ENCODE measurements at regions not wholly inside any gene's neighbourhood (a gene's known extent, or its start where the extent isn't known, plus 50 kb on each side); places are given as distances from the start of the nearest gene placed in this dataset.
"Not testable (repeated sequence)": the region's sequence is repeated elsewhere in the genome, so short reads cannot be mapped to it uniquely, and the experiment has no call there.

DNA sequence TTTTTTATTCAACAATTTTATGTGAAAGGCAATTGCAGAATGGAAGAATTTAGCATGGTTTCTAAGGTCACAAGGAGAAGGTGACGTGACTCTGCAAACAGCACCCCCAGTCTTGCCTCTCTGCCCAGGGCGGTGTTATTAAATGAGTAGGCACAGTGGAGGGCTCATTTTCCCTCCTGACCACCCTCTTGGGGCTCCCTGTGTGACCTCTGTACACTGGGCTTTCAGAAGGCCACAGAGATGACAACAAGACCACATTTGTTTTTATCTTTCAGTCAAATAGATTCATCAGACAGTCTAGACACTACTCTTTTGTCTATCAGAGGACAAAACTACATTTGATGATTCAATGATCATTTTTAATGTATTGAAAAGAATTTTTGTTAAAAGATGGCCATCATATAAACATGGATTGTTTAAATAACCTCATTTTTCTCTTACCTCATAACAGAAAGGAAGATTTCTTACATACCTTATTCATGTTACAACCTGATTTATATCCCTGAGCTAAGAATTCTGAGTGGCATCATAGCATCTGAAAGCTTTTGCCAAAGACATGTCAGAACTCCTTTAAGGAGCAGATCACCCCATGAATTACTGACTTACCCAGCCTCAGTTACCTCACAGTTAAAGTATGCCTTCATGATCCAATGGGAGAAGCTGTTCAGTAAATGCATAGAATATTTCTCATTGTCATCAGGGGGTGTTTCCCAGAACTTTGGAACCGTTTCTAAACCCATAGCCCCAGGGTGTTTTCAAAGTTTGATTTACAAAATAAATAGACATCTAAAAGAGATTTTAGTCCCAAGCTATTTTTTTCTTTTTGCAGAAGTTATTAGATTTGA lies 184.0 kb upstream of the RFC3 start:
- no peak for DNase-seq

DNA sequence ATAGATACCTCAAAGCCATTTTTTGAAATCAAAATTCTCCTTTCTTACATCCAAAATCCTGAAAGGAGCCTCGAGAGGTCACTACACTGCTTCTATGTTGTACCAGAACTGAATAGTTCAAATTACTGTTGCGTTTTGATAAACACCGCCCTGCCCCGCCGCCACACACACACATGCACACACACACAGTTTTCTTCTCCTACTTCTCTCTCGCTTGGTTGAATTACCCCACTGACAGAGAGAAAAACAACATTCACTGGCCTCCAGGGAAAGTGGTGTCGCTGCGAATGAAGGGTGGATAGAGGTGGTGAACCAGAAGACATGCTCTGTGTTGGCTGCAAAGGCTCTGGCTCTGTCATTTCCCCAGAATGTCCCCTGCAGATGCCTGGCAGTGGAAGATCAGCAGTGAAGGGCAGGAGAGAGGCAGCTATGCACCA lies 183.4 kb upstream of the RFC3 start:
- DNase-seq = no peak

DNA sequence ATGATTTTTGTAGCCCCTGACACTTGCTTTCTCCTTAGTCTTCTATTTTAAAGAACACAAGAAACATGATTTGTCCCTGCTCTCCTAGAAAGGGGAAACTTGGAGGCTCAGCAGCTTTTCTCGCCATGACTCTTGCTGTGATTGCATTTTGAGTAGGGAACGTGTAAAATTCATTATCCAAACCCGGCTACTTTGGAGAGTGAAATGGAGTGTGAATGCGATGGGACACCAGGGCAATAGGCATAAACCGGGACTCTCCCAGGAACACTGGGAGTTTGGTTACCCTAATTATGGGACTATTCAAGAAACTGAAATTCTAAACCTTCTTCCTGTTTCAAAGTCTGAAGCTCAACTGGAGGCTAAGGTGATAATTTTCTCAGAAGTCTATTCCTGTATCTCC lies 181.7 kb upstream of the RFC3 start:
- no peak for DNase-seq

DNA sequence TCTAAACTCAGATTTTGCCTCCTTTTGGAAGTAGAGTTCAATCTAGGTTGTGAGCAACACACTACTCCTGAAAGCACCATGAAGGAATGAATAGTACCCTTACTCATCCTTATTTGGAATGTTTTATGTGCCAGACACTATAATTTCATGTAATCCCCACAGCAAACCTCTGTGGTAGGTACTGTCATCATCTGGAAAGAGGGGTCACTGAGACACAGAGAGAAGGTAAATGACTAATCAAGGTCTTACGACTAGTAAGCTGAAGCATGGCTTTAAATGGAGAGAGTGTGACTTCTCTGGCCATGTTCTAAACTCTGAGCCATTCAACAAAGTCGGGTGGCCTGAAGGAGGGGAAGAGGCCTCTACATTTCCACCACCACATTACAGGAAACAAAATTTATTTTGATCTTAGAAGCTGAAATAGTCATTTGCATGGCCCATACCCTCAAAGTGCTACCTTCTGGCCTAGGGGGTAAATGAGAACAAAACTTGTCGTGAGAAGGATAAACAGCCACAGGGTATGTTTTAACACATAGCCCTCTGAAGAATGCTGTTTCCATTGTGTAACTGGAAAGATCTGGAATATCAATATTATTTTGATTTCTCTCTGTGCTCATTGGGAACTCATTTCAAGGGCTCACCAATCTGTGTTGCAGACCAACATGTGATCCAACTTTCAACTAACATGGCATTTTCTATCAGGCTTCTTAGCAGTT lies 180.8 kb upstream of the RFC3 start:
- DNase-seq = no peak

DNA sequence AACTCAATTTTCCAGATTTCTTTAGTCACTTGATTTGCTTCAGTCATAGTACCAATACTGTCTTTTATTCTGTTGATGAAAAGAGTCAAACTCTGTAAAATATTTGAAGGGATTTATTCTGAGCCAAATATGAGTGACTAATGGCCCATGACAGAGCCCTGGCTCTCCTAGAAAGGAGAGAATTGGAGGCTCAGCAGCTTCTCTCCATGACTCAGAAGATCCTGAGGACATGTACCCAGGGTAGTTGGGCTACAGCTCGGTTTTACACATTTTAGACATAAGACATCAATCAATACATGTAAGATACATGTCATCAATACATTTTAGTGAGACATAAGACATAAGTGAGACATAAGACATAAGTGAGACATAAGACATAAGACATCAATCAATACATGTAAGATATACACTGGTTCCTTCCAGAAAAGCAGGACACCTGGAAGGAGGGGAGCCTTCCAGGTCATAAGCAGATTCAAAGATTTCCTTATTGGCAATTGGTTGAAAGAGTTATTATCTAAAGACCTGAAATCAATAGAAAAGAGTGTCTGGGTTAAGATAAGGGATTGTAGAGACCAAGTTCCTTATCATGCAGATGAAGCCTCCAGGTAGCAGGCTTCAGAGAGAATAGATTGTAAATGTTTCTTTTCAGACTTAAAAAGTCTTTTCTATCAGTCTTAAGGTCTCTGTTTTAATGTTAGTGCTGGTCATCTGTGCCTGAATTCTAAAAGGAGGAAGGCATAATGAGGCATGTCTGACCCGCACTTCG lies 179.8 kb upstream of the RFC3 start:
- DNase-seq = peak; percentile 16 to 41 (median 25)

DNA sequence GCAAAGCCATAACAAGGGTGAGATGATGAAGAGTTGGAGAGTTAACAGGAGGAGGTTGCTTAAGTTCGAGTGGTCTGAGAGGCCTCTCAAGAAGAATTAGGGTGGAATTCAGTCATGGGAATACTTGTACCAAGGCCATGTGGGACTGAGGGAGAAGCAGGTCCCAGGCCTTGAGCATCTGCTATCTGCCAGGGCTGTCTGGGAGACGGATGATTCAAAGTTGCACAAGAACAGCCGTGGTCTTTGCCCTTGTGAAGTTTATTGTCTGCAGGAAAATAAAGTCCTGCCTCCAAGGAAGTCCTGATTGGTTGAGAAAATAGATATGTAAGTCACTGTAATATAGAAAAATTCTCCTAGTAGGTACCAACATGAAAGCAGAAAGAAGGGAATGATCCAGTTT lies 178.8 kb upstream of the RFC3 start:
- DNase-seq = no peak

DNA sequence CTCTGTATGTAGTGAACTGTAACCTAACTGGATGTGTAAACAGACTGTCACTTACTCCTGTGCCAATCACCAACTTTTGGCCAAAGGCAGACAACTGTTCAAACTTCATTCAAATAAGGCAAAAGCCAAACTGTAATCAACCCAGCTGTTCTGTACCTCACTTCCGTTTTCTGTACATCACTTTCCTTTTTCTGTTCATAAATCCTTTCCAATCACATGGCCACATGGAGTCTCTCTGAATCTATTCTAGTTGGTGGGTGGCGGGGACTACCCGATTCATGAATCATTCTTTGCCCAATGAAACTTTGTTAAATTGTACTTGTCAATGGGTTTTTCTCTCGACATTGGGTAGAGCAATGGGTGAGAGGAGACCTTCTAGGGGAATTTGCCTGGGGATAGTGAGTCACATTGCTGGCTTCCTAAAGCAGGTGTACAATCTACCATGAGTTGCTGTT lies 178.3 kb upstream of the RFC3 start:
- peak; percentile 53 to 79 (median 61) for DNase-seq

DNA sequence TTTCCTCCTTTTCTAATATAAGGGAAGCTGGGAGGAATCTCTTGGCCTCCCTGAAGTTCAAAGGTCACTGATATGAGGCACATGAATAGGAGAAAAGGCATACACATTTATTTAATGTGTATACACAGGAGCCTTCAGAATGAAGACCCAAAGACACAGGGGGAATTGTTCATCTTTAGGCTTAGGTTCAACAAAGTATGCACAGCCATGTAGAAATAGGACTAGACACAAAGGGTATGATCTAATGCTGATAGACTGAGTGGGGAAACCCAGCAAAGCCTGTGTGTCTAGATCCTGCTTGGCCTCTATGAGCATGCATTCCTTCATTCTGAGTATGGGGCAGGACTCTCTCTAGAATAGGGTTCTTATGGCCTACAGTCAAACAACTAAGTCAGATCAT lies 177.1 kb upstream of the RFC3 start:
- DNase-seq = no peak

DNA sequence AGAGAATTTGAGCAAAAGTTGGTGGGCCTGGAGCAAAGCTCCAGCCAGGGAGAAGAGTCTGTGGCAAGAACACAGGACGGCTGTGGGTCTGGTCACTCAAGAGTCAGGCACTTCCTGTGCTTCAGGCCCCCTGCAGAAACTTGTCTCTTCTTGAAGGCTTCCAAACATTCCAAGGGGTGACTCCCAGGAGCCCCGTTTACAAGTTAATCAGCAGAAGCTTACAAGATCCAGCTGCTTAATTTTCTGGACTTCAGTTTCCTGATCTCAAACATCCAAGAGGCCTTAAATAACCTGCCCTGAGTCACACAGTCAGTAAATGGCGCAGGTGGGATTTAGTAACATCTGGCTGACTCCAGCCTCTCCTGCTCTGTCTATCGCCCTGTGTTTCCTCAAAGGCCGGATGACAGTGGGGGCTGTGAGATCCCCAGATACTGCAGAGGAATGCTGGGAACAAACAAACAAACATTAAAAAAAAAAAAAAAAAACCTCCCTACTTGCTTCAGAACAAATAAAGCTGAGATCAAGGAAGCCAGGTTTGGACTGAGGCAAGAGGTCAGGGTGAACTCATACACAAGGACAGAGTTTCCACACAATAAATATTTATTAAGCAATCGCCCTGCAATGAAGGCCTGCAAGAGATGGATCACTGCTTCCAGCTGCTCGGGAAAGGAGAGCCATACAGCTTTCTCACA lies 175.4 kb upstream of the RFC3 start:
- peak; percentile 46 to 60 (median 56) for DNase-seq

DNA sequence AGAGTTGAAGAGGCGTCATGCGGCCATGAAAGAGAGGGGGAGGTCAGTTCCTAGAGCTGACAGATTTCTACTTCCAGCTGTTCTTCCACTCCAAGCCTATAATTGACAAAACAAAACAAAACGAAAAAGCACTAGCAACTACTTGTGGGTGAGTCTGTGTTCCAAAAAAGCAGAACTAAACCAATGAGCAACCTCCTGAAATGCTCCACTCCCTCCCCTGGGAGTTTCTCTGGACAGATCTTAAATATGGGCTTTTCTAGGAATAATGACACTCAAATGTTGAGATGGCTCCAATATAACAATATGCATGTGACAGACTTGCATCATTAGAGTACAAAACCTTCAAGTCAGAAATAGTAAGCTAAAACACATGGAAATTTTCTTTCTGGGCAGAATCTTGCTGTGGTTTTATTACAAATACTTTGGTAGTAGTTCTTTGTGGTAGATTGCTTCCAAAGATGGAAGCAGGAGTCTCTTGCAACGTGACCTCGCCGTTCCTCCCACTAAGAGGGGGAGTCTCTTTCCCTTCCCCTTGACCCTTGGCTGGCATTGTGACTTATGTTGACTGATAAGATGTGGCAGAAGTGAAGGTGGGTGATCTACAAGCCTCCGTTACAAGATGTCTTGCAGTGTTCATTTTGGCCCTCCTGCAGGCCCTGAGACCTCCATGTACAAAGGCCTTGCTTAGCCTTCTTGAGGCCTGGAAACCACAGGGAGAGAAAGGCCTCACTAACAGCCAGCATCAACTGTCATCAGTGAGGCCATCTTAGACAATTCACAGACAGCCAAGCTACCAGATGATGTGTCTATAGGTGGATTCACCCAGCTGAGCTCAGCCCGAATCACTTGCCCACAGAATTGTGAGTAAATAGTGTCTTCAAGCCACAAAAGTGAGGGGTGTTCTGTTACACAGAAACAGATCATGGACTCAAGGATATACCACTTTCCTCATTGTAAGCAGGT lies 173.1 kb upstream of the RFC3 start:
- peak; percentile 65 to 82 (median 68) for DNase-seq

DNA sequence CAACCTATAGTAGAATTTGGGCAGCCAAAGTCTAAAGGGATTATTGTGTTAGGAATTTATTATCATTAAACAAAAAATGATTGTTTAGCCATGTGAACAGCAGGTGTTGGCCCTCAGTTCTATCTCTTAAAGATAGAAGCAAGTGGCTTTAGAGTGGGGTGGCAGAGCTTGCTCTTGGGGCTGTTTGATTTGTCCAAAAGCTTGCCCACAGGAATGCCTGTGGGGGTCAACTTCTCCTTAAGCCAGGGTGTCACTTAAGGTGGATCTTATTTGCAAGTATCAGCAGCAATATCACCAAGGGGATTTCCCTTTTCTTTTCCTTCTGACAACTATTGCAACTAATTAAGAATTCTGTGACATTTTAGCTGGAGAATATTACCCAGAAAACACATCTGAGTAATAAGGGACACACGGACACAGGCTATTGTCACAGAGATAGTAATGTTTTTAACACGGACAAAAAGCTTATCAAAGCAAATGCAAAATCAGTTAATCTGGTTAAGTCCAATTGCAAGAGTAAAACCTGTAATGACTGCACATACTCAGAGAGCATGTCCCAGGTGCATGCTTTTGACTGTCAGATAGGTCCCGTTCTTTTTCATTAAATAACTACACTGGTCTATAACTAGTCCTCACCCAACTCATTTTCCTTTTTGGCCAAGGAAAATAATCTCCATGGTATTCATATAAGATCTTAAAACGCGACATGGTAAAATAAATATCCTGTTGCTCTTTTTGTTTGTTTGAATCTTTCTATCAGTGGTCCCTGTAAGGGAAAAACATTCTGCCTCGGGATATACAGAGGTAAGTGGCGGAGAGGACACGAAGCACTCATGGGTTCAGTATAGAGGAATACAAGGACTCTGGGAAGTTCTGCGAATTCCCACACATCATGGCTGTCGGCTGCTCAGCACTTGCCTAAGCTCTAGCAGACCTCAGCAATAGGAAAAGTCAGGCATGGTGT lies 172.1 kb upstream of the RFC3 start:
- DNase-seq = no peak

DNA sequence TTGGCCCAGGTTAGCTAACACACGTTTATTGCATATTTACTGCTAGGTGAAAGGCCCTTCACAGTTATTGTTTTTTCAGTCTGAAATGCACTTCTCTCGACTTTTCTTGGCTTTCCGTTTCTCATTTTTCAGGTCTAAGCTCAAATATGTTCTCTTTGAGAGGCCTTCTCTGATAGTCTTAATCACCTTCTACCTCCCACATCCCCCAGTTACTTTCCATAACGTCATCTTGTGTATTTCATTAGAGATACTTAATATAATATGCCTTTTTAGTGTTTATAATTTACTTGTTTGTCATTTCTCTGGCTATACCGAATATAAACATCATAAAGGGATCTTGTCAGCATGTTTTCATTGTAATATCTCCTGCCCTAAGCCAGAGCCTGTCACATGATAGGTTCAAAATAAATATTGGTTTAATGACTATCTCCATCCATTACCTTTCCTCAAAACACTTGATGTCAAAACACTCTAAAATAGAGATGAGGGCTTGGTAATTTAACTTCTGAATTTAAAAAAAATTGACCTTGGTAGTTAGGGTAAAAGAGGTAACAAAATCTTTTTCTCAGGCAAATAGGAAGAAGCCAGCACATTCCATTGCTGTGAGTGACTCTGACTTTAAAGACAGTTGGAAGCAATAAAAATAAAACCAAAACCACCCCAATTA lies 168.6 kb upstream of the RFC3 start:
- no peak for DNase-seq

DNA sequence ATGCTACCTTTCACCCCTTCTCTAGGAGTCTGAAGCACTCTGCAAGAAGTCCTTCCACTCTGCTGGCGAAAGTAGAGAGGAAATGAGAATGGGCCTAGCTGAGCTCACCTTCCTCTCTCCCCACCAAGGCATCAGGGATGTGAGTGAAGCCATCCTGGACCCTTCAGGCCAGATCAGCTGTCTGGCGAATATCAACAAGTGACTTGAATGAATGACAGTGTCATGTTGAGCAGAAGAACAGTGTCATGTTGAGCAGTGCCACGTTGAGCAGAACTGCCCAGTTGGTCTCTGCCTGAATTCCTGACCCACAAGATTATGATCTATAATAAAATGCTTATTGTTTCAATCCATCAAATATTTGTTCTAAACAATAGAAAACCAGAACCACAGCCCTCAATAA lies 166.2 kb upstream of the RFC3 start:
- DNase-seq = no peak

DNA sequence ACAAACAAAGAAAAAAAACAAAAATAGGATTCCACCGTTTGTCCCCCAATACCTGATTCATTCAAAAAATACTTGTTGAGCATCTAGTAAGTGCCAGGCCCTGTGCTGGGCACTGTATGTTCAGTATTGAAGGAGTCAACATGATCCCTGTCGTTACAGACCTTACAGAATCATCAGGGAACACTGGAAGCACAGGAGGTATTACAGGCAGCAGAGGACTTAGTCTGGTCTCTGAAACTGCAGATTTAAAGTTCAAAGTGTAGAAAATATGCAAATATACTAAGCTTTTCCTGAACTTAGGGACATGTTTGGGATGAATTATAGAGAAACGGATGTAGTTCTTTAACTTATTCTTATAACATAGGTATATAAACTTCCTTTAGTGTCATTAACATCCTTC lies 160.7 kb upstream of the RFC3 start:
- no peak for DNase-seq

DNA sequence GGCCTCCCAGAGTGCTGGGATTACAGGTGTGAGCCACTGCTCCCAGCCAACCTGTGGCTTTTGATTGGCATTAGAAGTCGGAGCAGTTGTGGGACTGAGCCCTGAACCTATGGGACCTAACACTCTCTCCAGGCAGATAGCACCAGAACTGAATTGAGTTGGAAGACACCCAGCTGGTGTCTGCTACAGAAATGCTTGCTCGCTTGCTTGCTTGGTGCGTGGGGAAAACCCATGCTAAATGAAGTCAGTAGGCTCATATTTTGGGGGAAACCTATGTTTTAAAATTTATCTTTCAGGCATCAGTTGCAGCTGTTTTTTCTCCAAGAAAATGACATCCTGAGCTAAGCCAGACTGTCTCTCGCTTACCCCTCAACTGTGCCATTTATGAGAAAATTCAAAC lies 158.5 kb upstream of the RFC3 start:
- DNase-seq = no peak

DNA sequence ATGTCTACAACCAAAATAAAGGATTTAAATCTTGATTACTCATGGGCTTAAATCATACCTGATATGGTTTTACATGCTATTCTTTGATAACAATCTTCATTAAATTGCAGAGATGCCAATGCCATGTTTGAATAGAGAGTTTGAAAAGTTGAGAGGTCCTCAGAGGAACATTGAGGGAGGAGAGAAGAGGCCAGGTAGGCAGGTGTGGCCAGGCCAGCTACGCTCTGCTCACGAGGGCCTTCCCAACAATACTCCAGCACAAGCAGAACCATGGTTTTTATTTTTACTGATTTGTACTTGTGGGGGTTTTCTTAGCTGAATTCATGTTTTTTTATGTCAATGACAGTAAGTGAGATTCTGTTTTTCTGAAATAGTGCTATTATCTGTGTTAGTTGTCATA lies 158.1 kb upstream of the RFC3 start:
- DNase-seq = no peak

DNA sequence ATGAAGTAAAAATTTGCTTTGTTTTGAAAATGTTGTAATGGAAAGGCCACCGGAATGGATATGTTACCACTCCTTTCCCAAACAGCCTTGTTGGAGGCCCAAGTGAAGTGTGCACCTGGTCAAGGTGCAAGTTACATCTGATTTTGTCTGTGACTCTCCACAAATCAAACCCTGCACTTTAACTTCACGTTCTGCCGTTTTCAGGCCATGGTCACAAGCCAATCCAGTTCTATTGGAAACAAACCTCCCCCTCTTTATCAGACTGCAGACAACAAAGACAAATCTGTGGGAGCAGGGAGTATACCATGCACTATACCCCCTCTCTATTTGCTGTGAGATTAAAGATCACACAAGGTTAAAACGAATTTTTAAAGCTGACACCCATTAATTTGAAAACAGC lies 155.6 kb upstream of the RFC3 start:
- no peak for DNase-seq

DNA sequence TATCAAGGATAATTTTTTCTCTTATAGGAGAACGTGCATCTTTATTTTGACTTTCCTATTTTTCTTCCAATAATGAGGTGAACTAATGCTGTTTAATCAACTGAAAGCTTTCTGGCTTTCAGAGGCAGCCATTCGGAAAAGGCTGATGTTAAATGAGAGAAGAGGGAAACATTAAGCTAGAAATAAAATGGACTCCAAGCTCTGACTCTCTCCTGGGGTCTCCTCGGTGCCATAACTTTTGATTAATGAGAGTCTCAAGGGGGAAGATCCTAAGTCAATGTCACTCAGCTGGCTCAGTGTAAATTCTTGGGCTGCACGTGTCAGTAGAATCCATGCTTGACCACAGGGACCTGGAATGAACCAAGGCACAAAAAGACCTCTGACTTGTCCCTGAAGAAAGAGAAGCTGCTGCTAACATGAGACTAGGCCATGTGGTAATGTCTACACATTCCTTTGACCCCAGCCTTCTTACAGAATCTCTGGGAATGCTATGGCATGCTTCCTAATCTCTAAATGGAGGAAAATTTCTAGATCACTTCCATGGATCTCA lies 152.2 kb upstream of the RFC3 start:
- no peak for DNase-seq

DNA sequence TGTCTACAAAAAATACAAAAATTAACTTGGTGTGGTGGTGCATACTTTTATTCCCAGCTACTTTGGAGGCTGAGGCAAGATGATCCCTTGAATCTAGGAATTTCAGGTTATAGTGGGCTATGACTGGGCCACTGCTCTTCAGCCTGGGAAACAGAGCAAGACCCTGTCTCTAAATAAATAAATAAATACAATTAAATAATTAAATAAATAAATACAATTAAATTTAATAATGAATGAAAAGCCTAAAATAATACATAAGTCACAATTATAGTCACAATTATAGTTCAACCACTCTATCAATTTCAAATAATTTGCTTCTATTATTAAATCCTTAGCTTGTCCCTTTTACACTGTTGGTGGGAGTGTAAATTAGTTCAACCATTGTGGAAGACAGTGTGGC lies 146.4 kb upstream of the RFC3 start:
- DNase-seq = no peak

DNA sequence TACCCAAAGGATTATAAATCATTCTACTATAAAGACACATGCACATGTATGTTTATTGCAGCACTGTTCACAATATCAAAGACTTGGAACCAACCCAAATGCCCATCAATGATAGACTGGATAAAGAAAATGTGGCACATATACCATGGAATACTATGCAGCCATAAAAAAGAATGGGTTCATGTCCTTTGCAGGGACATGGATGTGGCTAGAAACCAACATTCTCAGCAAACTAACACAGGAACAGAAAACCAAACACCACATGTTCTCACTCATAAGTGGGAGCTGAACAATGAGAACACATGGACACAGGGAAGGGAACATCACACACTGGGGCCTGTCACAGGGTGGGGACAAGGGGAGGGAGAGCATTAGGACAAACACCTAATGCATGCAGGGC lies 145.9 kb upstream of the RFC3 start:
- DNase-seq = not testable (repeated sequence)
